ENCODE measurements at regions not wholly inside any gene's neighbourhood (a gene's known extent, or its start where the extent isn't known, plus 50 kb on each side); places are given as distances from the start of the nearest gene placed in this dataset.

GRCh38 chr7:94338921-94339371, 55.7 kb upstream of the COL1A2 start:
- H3K36me3 Mint-ChIP-seq = no peaks in the 10 kb centered on the region
- no peak overlapping the region for H3K27ac Mint-ChIP-seq
- H3K4me1 Mint-ChIP-seq = no peaks in the 10 kb centered on the region
- CTCF ChIA-PET = no interaction called here
- peaks cover 3% of the 10 kb centered on the region for H3K27me3 Mint-ChIP-seq
- no peak for DNase-seq
- H3K4me3 Mint-ChIP-seq = no peak overlapping the region
- H3K9me3 Mint-ChIP-seq (ENCODE audit: low read depth) = no peaks in the 10 kb centered on the region
- ATAC-seq = no peak

DNA sequence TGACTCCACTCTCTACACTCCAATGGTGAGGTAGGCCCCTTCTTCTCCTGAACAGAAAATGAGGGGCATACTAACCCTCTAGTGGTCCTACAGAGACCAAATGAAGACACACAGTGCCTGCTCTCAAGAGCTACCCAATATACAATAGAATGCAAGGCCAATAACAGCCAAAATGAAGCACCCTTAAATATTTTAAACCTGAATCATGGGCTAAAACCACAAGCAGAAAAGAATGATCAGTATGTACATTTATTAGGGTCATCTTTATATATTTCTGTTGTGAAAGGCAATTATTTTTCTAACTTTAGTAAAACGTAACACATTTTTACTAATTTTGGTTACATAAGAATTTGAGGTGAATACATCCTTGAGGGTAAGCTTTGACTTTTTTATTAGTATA, 49.9 kb upstream of the COL1A2 start:
- Mint-ChIP-seq H3K4me1 (no peaks in the 10 kb centered on the region), H3K9me3 (ENCODE audit: low read depth) (no peaks in the 10 kb centered on the region), H3K4me3 (no peak overlapping the region), H3K36me3 (no peaks in the 10 kb centered on the region), H3K27ac (no peak overlapping the region), H3K27me3 (peaks cover 8% of the 10 kb centered on the region)
- DNase-seq = no peak
- CTCF ChIA-PET = no interaction called here
- ATAC-seq = no peak

Measured in activated CD8-positive, alpha-beta memory T cell treated with anti-CD3 and anti-CD28 coated beads, Interleukin-2, amount 10 ng/mL, durations not matched to agents 7 days and 5 days (primary cell).